IPS DF 6.9 (cell line): ENCODE measurements at regions not wholly inside any gene's neighbourhood (a gene's known extent, or its start where the extent isn't known, plus 50 kb on each side); places are given as distances from the start of the nearest gene placed in this dataset.
A peak's percentile ranks its signal among the peaks of the same experiment; 100 is the strongest.
"Not testable (repeated sequence)": the region's sequence is repeated elsewhere in the genome, so short reads cannot be mapped to it uniquely, and the experiment has no call there.

Source experiments
- DNase-seq: peaks from one replicate; pipeline ENCODE4 v3.0.0-alpha.2; 2013; ENCODE audit warnings: low read depth, low spot score
- H3K27ac ChIP-seq: one replicate; pipeline ENCODE4 v1.5.1; 2013; ENCODE audit warnings: low read length, control low read depth
- H3K27me3 ChIP-seq: 2 replicates; pipeline ENCODE4 v1.6.1; 2013; ENCODE audit warnings: mild to moderate bottlenecking, low read length; ENCODE audit not compliant: control insufficient read depth, insufficient read depth
- H3K36me3 ChIP-seq: 2 replicates; pipeline ENCODE4 v1.6.1; 2013; ENCODE audit warnings: low read length; ENCODE audit not compliant: control insufficient read depth, insufficient read depth
- H3K4me1 ChIP-seq: 2 replicates; pipeline ENCODE4 v1.6.1; 2013; ENCODE audit warnings: low read length; ENCODE audit not compliant: control insufficient read depth, insufficient read depth
- H3K4me3 ChIP-seq: 2 replicates; pipeline ENCODE4 v1.5.1; 2013; ENCODE audit warnings: mild to moderate bottlenecking, low read length
- H3K9me3 ChIP-seq: 2 replicates; pipeline ENCODE4 v1.6.1; 2013; ENCODE audit warnings: low read length, inconsistent platforms; ENCODE audit not compliant: control insufficient read depth, insufficient read depth
- WGBS: extraction: QIAGEN DNeasy Blood & Tissue Kit; methylation state at CpG from one replicate; pipeline ENCODE4 v1.1.7; 2013; ENCODE audit warnings: mixed read lengths, missing lambda C conversion rate; ENCODE audit not compliant: insufficient read length, insufficient coverage; 5-methylcytosine and 5-hydroxymethylcytosine counted together

- H3K27me3 ChIP-seq, H3K9me3 ChIP-seq, H3K4me1 ChIP-seq, H3K36me3 ChIP-seq, H3K27ac ChIP-seq, DNase-seq, H3K4me3 ChIP-seq: not testable (repeated sequence)
- no CpG with 5 or more reads among the region's 72 CpGs for WGBS
Observed at GRCh38 chr2:131828633-131829455, 301.2 kb downstream of the CCDC74A start.

GRCh38 chr2:131829456-131830241 lies 302.0 kb downstream of the CCDC74A start:
- not testable (repeated sequence) for H3K27ac ChIP-seq, DNase-seq, H3K4me1 ChIP-seq, H3K36me3 ChIP-seq, H3K27me3 ChIP-seq, H3K9me3 ChIP-seq, H3K4me3 ChIP-seq
- no CpG with 5 or more reads among the region's 101 CpGs for WGBS

GRCh38 chr2:131830242-131830945 lies 302.7 kb downstream of the CCDC74A start:
- not testable (repeated sequence) for H3K27ac ChIP-seq, H3K36me3 ChIP-seq, H3K9me3 ChIP-seq, H3K27me3 ChIP-seq, H3K4me3 ChIP-seq, DNase-seq, H3K4me1 ChIP-seq
- WGBS = no CpG with 5 or more reads among the region's 45 CpGs

GRCh38 chr2:131830946-131831310 lies 303.2 kb downstream of the CCDC74A start:
- H3K27ac ChIP-seq, H3K9me3 ChIP-seq, DNase-seq, H3K4me1 ChIP-seq, H3K27me3 ChIP-seq, H3K4me3 ChIP-seq, H3K36me3 ChIP-seq: not testable (repeated sequence)
- WGBS = no CpG with 5 or more reads among the region's 10 CpGs

GRCh38 chr2:131831450-131832208 lies 303.9 kb downstream of the CCDC74A start:
- H3K36me3 ChIP-seq, H3K27ac ChIP-seq, H3K4me1 ChIP-seq, H3K27me3 ChIP-seq, H3K4me3 ChIP-seq, H3K9me3 ChIP-seq: not testable (repeated sequence)
- WGBS = no CpG with 5 or more reads among the region's 25 CpGs
- peak; percentile 70 for DNase-seq

GRCh38 chr2:131832209-131832780 lies 304.6 kb downstream of the CCDC74A start:
- no CpG with 5 or more reads among the region's 10 CpGs for WGBS
- H3K36me3 ChIP-seq, H3K27me3 ChIP-seq, H3K9me3 ChIP-seq, DNase-seq, H3K27ac ChIP-seq, H3K4me1 ChIP-seq, H3K4me3 ChIP-seq: not testable (repeated sequence)

- not testable (repeated sequence) for H3K27ac ChIP-seq, H3K4me1 ChIP-seq, H3K4me3 ChIP-seq, H3K27me3 ChIP-seq, H3K9me3 ChIP-seq, DNase-seq, H3K36me3 ChIP-seq
- WGBS = no CpG with 5 or more reads among the region's 4 CpGs
Observed at GRCh38 chr2:131832917-131833316, 305.2 kb downstream of the CCDC74A start.

GRCh38 chr2:131833367-131834202 lies 305.9 kb downstream of the CCDC74A start:
- not testable (repeated sequence) for H3K27me3 ChIP-seq, H3K4me1 ChIP-seq, H3K27ac ChIP-seq, H3K36me3 ChIP-seq, DNase-seq, H3K9me3 ChIP-seq, H3K4me3 ChIP-seq
- no CpG with 5 or more reads among the region's 24 CpGs for WGBS

- not testable (repeated sequence) for H3K4me3 ChIP-seq
Observed at GRCh38 chr2:131834203-131835020, 306.7 kb downstream of the CCDC74A start.

More at GRCh38 chr2:131834203-131835020, 306.7 kb downstream of the CCDC74A start:
- not testable (repeated sequence) for DNase-seq, H3K27ac ChIP-seq, H3K4me1 ChIP-seq, H3K36me3 ChIP-seq, H3K9me3 ChIP-seq, H3K27me3 ChIP-seq
- no CpG with 5 or more reads among the region's 31 CpGs for WGBS
